GM19324 (cell line): ENCODE measurements at regions not wholly inside any gene's neighbourhood (a gene's known extent, or its start where the extent isn't known, plus 50 kb on each side); places are given as distances from the start of the nearest gene placed in this dataset.
A peak's percentile ranks its signal among the peaks of the same experiment; 100 is the strongest.
"Not testable (repeated sequence)": the region's sequence is repeated elsewhere in the genome, so short reads cannot be mapped to it uniquely, and the experiment has no call there.

Experiments used
- ATAC-seq: cut with Tn5 transposase; IDR thresholded peaks from one replicate; pipeline ENCODE4 v1.9.1; 2021; ENCODE audit warnings: mild to moderate bottlenecking, moderate library complexity; ENCODE audit not compliant: unreplicated experiment, low FRiP score

GRCh38 chr9:42370172-42370571 is 186.7 kb downstream of the SPATA31A6 start:
- not testable (repeated sequence) for ATAC-seq

GRCh38 chr9:42371417-42371816 is 188.0 kb downstream of the SPATA31A6 start:
- not testable (repeated sequence) for ATAC-seq

GRCh38 chr9:42377530-42378417 is 194.3 kb downstream of the SPATA31A6 start:
- not testable (repeated sequence) for ATAC-seq

GRCh38 chr9:42378418-42378815 is 195.0 kb downstream of the SPATA31A6 start:
- ATAC-seq, result no peak

- not testable (repeated sequence) for ATAC-seq
Observed at GRCh38 chr9:42379602-42380001, 196.1 kb downstream of the SPATA31A6 start.

GRCh38 chr9:42384585-42384984 is 201.1 kb downstream of the SPATA31A6 start:
- ATAC-seq, result not testable (repeated sequence)

- ATAC-seq, result not testable (repeated sequence)
Observed at GRCh38 chr9:42385574-42386120, 202.2 kb downstream of the SPATA31A6 start.

GRCh38 chr9:42386477-42386876 is 203.0 kb downstream of the SPATA31A6 start:
- no peak for ATAC-seq

- no peak for ATAC-seq
Observed at GRCh38 chr9:42388146-42388690, 204.8 kb downstream of the SPATA31A6 start.

GRCh38 chr9:42388846-42389245 is 205.4 kb downstream of the SPATA31A6 start:
- ATAC-seq, result no peak

GRCh38 chr9:42392773-42393455 is 209.5 kb downstream of the SPATA31A6 start:
- not testable (repeated sequence) for ATAC-seq

GRCh38 chr9:42396318-42396717 is 212.9 kb downstream of the SPATA31A6 start:
- ATAC-seq, result no peak

- not testable (repeated sequence) for ATAC-seq
Observed at GRCh38 chr9:42397336-42397735, 213.9 kb downstream of the SPATA31A6 start.

- ATAC-seq, result not testable (repeated sequence)
Observed at GRCh38 chr9:42402919-42403318, 219.5 kb downstream of the SPATA31A6 start.

- ATAC-seq, result not testable (repeated sequence)
Observed at GRCh38 chr9:42409581-42409980, 226.1 kb downstream of the SPATA31A6 start.

- ATAC-seq, result not testable (repeated sequence)
Observed at GRCh38 chr9:42412354-42412753, 228.9 kb downstream of the SPATA31A6 start.

GRCh38 chr9:42414865-42415264 is 231.4 kb downstream of the SPATA31A6 start:
- not testable (repeated sequence) for ATAC-seq

GRCh38 chr9:42419652-42420051 is 236.2 kb downstream of the SPATA31A6 start:
- not testable (repeated sequence) for ATAC-seq

- ATAC-seq, result peak; percentile 67
Observed at GRCh38 chr9:42420324-42420723, 236.9 kb downstream of the SPATA31A6 start.

- ATAC-seq, result not testable (repeated sequence)
Observed at GRCh38 chr9:42421630-42422029, 238.2 kb downstream of the SPATA31A6 start.
